ENCODE measurements at regions not wholly inside any gene's neighbourhood (a gene's known extent, or its start where the extent isn't known, plus 50 kb on each side); places are given as distances from the start of the nearest gene placed in this dataset.

DNA sequence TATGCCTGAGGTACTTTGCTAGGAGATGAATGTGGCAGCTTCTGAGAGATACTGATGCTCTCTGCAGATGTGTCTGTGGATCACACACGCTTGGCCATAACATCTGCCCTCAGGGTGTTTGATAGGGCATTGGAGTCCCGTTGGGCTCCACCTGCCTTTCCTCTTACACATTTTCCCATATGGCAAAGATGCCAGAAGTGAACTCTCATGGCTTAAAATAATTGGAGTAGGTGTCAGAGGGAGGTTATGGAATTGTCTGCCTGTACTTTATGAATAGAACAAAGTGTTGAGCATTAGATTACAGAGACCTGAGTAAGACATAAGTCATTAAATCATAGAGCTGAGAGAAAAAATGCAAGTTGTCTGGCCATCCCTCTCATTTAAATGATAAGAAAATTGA, 75.3 kb upstream of the PNPT1 start:
- TF ChIP-seq, protein P1, sequence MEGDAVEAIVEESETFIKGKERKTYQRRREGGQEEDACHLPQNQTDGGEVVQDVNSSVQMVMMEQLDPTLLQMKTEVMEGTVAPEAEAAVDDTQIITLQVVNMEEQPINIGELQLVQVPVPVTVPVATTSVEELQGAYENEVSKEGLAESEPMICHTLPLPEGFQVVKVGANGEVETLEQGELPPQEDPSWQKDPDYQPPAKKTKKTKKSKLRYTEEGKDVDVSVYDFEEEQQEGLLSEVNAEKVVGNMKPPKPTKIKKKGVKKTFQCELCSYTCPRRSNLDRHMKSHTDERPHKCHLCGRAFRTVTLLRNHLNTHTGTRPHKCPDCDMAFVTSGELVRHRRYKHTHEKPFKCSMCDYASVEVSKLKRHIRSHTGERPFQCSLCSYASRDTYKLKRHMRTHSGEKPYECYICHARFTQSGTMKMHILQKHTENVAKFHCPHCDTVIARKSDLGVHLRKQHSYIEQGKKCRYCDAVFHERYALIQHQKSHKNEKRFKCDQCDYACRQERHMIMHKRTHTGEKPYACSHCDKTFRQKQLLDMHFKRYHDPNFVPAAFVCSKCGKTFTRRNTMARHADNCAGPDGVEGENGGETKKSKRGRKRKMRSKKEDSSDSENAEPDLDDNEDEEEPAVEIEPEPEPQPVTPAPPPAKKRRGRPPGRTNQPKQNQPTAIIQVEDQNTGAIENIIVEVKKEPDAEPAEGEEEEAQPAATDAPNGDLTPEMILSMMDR (IDR thresholded peaks at IDR 0.05 in 4 of 5, conservative IDR thresholded peaks at IDR 0.05 in 1 of 5), result no peak
- no peak for TF ChIP-seq POLR2A (IDR thresholded peaks at IDR 0.05)

Measured in gastrocnemius medialis (tissue), 4 donors.